OCI-LY1 (cell line): ENCODE measurements at regions not wholly inside any gene's neighbourhood (a gene's known extent, or its start where the extent isn't known, plus 50 kb on each side); places are given as distances from the start of the nearest gene placed in this dataset.

Source experiments
- H2AFZ ChIP-seq: fragments of 200-600 bp; sonication (generic), shearing (Covaris generic); 2 replicates; pipeline ENCODE4 v1.6.0; 2014; ENCODE audit warnings: antibody characterized with exemption, mild to moderate bottlenecking, low read length
- H3F3A ChIP-seq: fragments of 200-600 bp; sonication (generic), shearing (Covaris generic); 2 replicates; pipeline ENCODE4 v1.6.0; 2014; ENCODE audit warnings: mild to moderate bottlenecking, antibody characterized with exemption, low read length, moderate library complexity; ENCODE audit not compliant: insufficient read depth
- H3K27ac ChIP-seq: fragments of 200-600 bp; sonication (generic); 2 replicates; pipeline ENCODE4 v1.5.1; 2014; ENCODE audit warnings: low read length, mixed run types, mild to moderate bottlenecking, low read depth; ENCODE audit not compliant: poor library complexity, severe bottlenecking
- H3K27me3 ChIP-seq: fragments of 200-600 bp; sonication (generic); 2 replicates; pipeline ENCODE4 v1.6.0; 2014; ENCODE audit warnings: antibody characterized with exemption, mild to moderate bottlenecking, low read length, moderate library complexity; ENCODE audit not compliant: insufficient read depth
- H3K36me3 ChIP-seq: fragments of 200-600 bp; sonication (generic); 2 replicates; pipeline ENCODE4 v1.6.1; 2014; ENCODE audit warnings: mild to moderate bottlenecking, antibody characterized with exemption, low read length, moderate library complexity, mixed read lengths; ENCODE audit not compliant: insufficient read depth
- H3K4me1 ChIP-seq: fragments of 200-600 bp; sonication (generic); 2 replicates; pipeline ENCODE4 v1.5.1; 2014; ENCODE audit warnings: mild to moderate bottlenecking, low read length, moderate library complexity; ENCODE audit not compliant: insufficient read depth, severe bottlenecking
- H3K4me2 ChIP-seq: fragments of 200-600 bp; sonication (generic), shearing (Covaris generic); 2 replicates; pipeline ENCODE4 v1.6.1; 2014; ENCODE audit warnings: low read length
- H3K4me3 ChIP-seq: fragments of 200-600 bp; sonication (generic); 2 replicates; pipeline ENCODE4 v1.5.1; 2014; ENCODE audit warnings: low read length, low read depth, mild to moderate bottlenecking, mixed read lengths; ENCODE audit not compliant: poor library complexity, severe bottlenecking
- H3K79me2 ChIP-seq: fragments of 200-600 bp; shearing (Covaris generic); 2 replicates; pipeline ENCODE4 v1.6.1; 2016; ENCODE audit warnings: mixed run types, low read length, mixed read lengths; ENCODE audit not compliant: insufficient read depth
- H3K9ac ChIP-seq: fragments of 200-600 bp; sonication (generic), shearing (Covaris generic); 2 replicates; pipeline ENCODE4 v1.6.1; 2014; ENCODE audit warnings: mild to moderate bottlenecking, low read length, mixed read lengths
- H3K9me2 ChIP-seq: fragments of 200-600 bp; sonication (generic), shearing (Covaris generic); 2 replicates; pipeline ENCODE4 v1.6.1; 2014; ENCODE audit warnings: low read depth, mild to moderate bottlenecking, low read length, mixed read lengths
- H3K9me3 ChIP-seq: fragments of 200-600 bp; shearing (Covaris generic); 2 replicates; pipeline ENCODE4 v1.6.1; 2014; ENCODE audit warnings: low read length, mixed read lengths
- H4K20me1 ChIP-seq: fragments of 200-600 bp; sonication (generic), shearing (Covaris generic); 2 replicates; pipeline ENCODE4 v1.6.0; 2016; ENCODE audit warnings: mild to moderate bottlenecking, low read length; ENCODE audit not compliant: insufficient read depth
- EZH2 ChIP-seq: fragments of 200-600 bp; sonication (generic), shearing (Covaris generic); IDR thresholded peaks from 2 replicates; pipeline ENCODE4 v1.8.0; 2017; ENCODE audit warnings: borderline replicate concordance, mixed run types, mild to moderate bottlenecking, antibody characterized with exemption, low read length, moderate library complexity, mixed read lengths
- TF ChIP-seq, protein P1 (sequence below): fragments of 200-600 bp; sonication (generic), shearing (Covaris generic); IDR thresholded peaks from 2 replicates; pipeline ENCODE4 v1.5.1; 2017; ENCODE audit warnings: mild to moderate bottlenecking, antibody characterized with exemption, low read length, moderate library complexity, mixed read lengths

DNA sequence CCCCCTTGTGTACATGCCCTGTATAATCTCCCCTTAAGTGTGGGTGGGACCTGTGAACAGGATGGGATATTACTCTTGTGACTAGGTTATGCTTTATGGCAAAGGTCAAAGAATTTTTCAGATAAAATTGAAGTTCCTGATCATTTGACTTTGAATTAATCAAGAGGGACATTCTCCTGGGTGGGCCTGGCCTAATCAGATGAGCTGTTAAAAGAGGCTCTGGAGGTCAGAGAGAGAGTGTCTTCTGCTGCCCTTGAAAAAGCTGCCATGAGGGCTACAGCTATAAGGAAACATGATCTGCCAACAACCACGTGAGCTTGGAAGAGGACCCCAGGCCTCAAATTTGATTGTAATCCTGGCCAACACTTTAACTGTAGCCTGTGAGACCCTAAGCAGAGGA lies 125.6 kb upstream of the CSF3R start:
- Histone ChIP-seq H3K4me3 (no peak overlapping the region), H2AFZ (no peak overlapping the region), H3K36me3 (no peaks in the 10 kb centered on the region), H3K79me2 (no peaks in the 10 kb centered on the region), H4K20me1 (no peaks in the 10 kb centered on the region), H3K4me2 (no peak overlapping the region), H3K9ac (no peak overlapping the region), H3K4me1 (no peaks in the 10 kb centered on the region), H3K9me2 (no peaks in the 10 kb centered on the region), H3K27me3 (no peaks in the 10 kb centered on the region), H3K9me3 (no peaks in the 10 kb centered on the region), H3F3A (no peaks in the 10 kb centered on the region), H3K27ac (no peak overlapping the region)
- TF ChIP-seq, protein P1, sequence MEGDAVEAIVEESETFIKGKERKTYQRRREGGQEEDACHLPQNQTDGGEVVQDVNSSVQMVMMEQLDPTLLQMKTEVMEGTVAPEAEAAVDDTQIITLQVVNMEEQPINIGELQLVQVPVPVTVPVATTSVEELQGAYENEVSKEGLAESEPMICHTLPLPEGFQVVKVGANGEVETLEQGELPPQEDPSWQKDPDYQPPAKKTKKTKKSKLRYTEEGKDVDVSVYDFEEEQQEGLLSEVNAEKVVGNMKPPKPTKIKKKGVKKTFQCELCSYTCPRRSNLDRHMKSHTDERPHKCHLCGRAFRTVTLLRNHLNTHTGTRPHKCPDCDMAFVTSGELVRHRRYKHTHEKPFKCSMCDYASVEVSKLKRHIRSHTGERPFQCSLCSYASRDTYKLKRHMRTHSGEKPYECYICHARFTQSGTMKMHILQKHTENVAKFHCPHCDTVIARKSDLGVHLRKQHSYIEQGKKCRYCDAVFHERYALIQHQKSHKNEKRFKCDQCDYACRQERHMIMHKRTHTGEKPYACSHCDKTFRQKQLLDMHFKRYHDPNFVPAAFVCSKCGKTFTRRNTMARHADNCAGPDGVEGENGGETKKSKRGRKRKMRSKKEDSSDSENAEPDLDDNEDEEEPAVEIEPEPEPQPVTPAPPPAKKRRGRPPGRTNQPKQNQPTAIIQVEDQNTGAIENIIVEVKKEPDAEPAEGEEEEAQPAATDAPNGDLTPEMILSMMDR: no peak
- no peak for TF ChIP-seq EZH2

DNA sequence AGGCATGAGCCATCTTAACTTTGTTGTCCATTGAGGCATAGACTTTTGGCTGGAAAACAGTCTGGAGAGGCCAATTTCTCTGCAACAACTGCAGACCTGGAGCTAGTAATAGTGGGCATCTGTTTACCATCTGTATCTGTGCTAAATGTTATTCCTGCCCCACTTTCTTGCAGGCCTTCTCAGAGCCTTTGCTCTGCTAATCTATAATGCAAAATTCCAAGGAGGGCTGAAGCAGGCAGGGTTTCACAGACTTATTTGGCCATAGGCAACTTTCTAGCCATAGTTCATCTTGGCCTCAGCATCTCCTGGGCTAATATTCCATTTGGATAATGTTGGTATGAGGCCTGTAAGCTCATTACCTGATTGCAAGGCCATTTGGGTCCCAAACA lies 124.5 kb upstream of the CSF3R start:
- H3K4me3 ChIP-seq: no peak overlapping the region

DNA sequence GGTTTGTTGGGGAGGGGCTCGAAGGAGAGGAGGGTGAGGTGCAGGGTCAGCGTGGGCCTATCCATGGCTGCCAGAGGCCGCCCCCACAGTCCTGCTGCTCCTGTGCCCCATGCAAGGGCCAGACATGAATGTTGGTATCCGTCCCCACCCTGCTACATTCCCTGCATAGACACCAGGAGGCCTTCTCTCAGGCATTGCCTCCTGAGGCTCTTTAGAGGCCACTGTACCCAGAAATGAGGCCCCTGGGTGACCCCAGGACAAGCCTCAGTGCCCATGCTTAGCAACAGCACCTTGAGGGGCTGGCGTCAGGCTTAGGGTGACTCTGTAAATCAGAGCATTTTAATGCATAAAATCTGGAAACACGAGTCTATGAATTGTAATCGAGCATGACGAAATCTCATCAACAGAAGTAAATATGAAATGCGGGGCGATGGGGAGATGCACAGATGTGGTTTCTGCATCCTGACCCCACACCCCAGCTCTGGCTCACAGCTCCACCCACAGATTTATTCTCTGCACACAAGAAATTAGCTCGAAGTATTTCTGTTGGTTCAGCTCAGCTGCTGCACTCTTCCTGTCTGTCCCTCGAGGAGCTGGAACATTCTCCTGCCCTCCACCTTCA lies 124.0 kb upstream of the CSF3R start:
- Histone ChIP-seq H3K4me2 (no peak overlapping the region), H2AFZ (no peak overlapping the region), H3K27me3 (no peaks in the 10 kb centered on the region), H3K4me3 (no peak overlapping the region), H3K4me1 (no peaks in the 10 kb centered on the region), H3K79me2 (no peaks in the 10 kb centered on the region), H3K27ac (no peak overlapping the region), H3F3A (no peaks in the 10 kb centered on the region), H4K20me1 (no peaks in the 10 kb centered on the region), H3K9me2 (no peaks in the 10 kb centered on the region), H3K9me3 (no peaks in the 10 kb centered on the region), H3K36me3 (no peaks in the 10 kb centered on the region), H3K9ac (no peak overlapping the region)
- no peak for TF ChIP-seq EZH2
- TF ChIP-seq, protein P1: no peak

More for the DNA sequence above, 124.5 kb upstream of the CSF3R start:
- H3K9me2 ChIP-seq: no peaks in the 10 kb centered on the region
- H3K9me3 ChIP-seq: no peaks in the 10 kb centered on the region
- H3F3A ChIP-seq: no peaks in the 10 kb centered on the region
- H3K27ac ChIP-seq: no peak overlapping the region
- no peaks in the 10 kb centered on the region for H3K4me1 ChIP-seq
- no peak overlapping the region for H3K9ac ChIP-seq
- no peaks in the 10 kb centered on the region for H3K36me3 ChIP-seq
- TF ChIP-seq, protein P1: no peak
- no peak for TF ChIP-seq EZH2
- H3K79me2 ChIP-seq: no peaks in the 10 kb centered on the region
- H3K27me3 ChIP-seq: no peaks in the 10 kb centered on the region
- no peak overlapping the region for H3K4me2 ChIP-seq
- no peak overlapping the region for H2AFZ ChIP-seq
- no peaks in the 10 kb centered on the region for H4K20me1 ChIP-seq
